ENCODE measurements at regions not wholly inside any gene's neighbourhood (a gene's known extent, or its start where the extent isn't known, plus 50 kb on each side); places are given as distances from the start of the nearest gene placed in this dataset.

GRCh38 chr10:112054516-112054915, 129.0 kb downstream of the GPAM start:
- no peak for DNase-seq (ENCODE audit: low spot score)

GRCh38 chr10:112057072-112057471, 126.5 kb downstream of the GPAM start:
- no peak for DNase-seq (ENCODE audit: low spot score)

GRCh38 chr10:112059220-112059619, 124.3 kb downstream of the GPAM start:
- no peak for DNase-seq (ENCODE audit: low spot score)

- DNase-seq (ENCODE audit: low spot score) = no peak
Measured at GRCh38 chr10:112071596-112072133, 111.9 kb downstream of the GPAM start.

GRCh38 chr10:112078003-112078402, 105.6 kb downstream of the GPAM start:
- DNase-seq (ENCODE audit: low spot score) = no peak

GRCh38 chr10:112080231-112080630, 103.3 kb downstream of the GPAM start:
- DNase-seq (ENCODE audit: low spot score) = no peak

GRCh38 chr10:112082120-112082519, 101.4 kb downstream of the GPAM start:
- DNase-seq (ENCODE audit: low spot score) = no peak

GRCh38 chr10:112083472-112083871, 100.1 kb downstream of the GPAM start:
- no peak for DNase-seq (ENCODE audit: low spot score)

GRCh38 chr10:112087953-112088456, 95.6 kb downstream of the GPAM start:
- DNase-seq (ENCODE audit: low spot score) = no peak

GRCh38 chr10:112091703-112092102, 91.9 kb downstream of the GPAM start:
- no peak for DNase-seq (ENCODE audit: low spot score)

GRCh38 chr10:112092519-112092918, 91.0 kb downstream of the GPAM start:
- no peak for DNase-seq (ENCODE audit: low spot score)

- no peak for DNase-seq (ENCODE audit: low spot score)
Measured at GRCh38 chr10:112094984-112095383, 88.6 kb downstream of the GPAM start.

GRCh38 chr10:112095731-112096130, 87.8 kb downstream of the GPAM start:
- no peak for DNase-seq (ENCODE audit: low spot score)

- no peak for DNase-seq (ENCODE audit: low spot score)
Measured at GRCh38 chr10:112098682-112099081, 84.9 kb downstream of the GPAM start.

Data from RKO (cell line).